ENCODE measurements at regions not wholly inside any gene's neighbourhood (a gene's known extent, or its start where the extent isn't known, plus 50 kb on each side); places are given as distances from the start of the nearest gene placed in this dataset.
"Not testable (repeated sequence)": the region's sequence is repeated elsewhere in the genome, so short reads cannot be mapped to it uniquely, and the experiment has no call there.

GRCh38 chr11:134953417-134953970, 541.5 kb upstream of the B3GAT1 start:
- TF ChIP-seq CTCF (IDR thresholded peaks at IDR 0.05; ENCODE audit: low read length); EZH2 (IDR thresholded peaks at IDR 0.05; ENCODE audit: borderline replicate concordance, low read length): not testable (repeated sequence)

Measured in OCI-LY1 (cell line).